SK-N-SH treated with all-trans-retinoic acid at 6 μM for 48 hours (cell line): ENCODE measurements at regions not wholly inside any gene's neighbourhood (a gene's known extent, or its start where the extent isn't known, plus 50 kb on each side); places are given as distances from the start of the nearest gene placed in this dataset.

Experiments
- ATAC-seq: fragments of 200-7000 bp; cut with Tn5 transposase; 3 replicates; pipeline ENCODE4 v1.9.1; 2020; ENCODE audit warnings: mild to moderate bottlenecking, moderate library complexity
- ARNTL ChIP-seq: fragments of 450-650 bp; formaldehyde crosslinking; IDR thresholded peaks from 2 replicates; pipeline ENCODE4 v1.5.0; 2020; ENCODE audit warnings: low read depth, mild to moderate bottlenecking, moderate library complexity, borderline replicate concordance
- BACH2 ChIP-seq: fragments of 250-450 bp; sonication (Bioruptor Pico); IDR thresholded peaks from 2 replicates; pipeline ENCODE4 v1.9.0; 2021; ENCODE audit warnings: mild to moderate bottlenecking, borderline replicate concordance
- CREB5 ChIP-seq: fragments of 250-450 bp; sonication (Bioruptor Pico); IDR thresholded peaks from 2 replicates; pipeline ENCODE4 v1.5.1; 2020; ENCODE audit warnings: low read depth, mild to moderate bottlenecking, moderate library complexity
- CSDC2 ChIP-seq: fragments of 250-450 bp; sonication (Bioruptor Pico); IDR thresholded peaks from 2 replicates; pipeline ENCODE4 v1.5.0; 2020; ENCODE audit warnings: mild to moderate bottlenecking, moderate library complexity
- CSRNP3 ChIP-seq: fragments of 250-450 bp; sonication (Bioruptor Pico); IDR thresholded peaks from 2 replicates; pipeline ENCODE4 v1.5.1; 2021; ENCODE audit warnings: mild to moderate bottlenecking, moderate library complexity
- ESRRG ChIP-seq: fragments of 250-450 bp; sonication (Bioruptor Pico); IDR thresholded peaks from 2 replicates; pipeline ENCODE4 v1.6.1; 2021; ENCODE audit warnings: mild to moderate bottlenecking
- GLIS3 ChIP-seq: fragments of 250-450 bp; sonication (Bioruptor Pico); IDR thresholded peaks from 2 replicates; pipeline ENCODE4 v1.5.0; 2020; ENCODE audit warnings: mild to moderate bottlenecking, moderate library complexity
- ISL1 ChIP-seq: fragments of 250-450 bp; sonication (Bioruptor Pico); IDR thresholded peaks from 2 replicates; pipeline ENCODE4 v2.1.2; 2022; ENCODE audit warnings: mild to moderate bottlenecking, moderate library complexity
- OSR1 ChIP-seq: fragments of 250-450 bp; sonication (Bioruptor Pico); IDR thresholded peaks from 2 replicates; pipeline ENCODE4 v1.8.0; 2022; ENCODE audit warnings: moderate library complexity, mild to moderate bottlenecking, inconsistent platforms
- PATZ1 ChIP-seq: fragments of 250-450 bp; sonication (Bioruptor Pico); IDR thresholded peaks from 2 replicates; pipeline ENCODE4 v1.8.0; 2020; ENCODE audit warnings: mild to moderate bottlenecking, moderate library complexity, borderline replicate concordance
- POU6F1 ChIP-seq: fragments of 250-450 bp; sonication (Bioruptor Pico); IDR thresholded peaks from 2 replicates; pipeline ENCODE4 v1.8.0; 2021; ENCODE audit warnings: low read depth, mild to moderate bottlenecking, moderate library complexity, borderline replicate concordance
- PPARA ChIP-seq: fragments of 250-450 bp; sonication (Bioruptor Pico); IDR thresholded peaks from 2 replicates; pipeline ENCODE4 v1.5.0; 2020; ENCODE audit warnings: mild to moderate bottlenecking, borderline replicate concordance
- RARB ChIP-seq: fragments of 250-450 bp; sonication (Bioruptor Pico); IDR thresholded peaks from 2 replicates; pipeline ENCODE4 v1.8.0; 2021; ENCODE audit warnings: mild to moderate bottlenecking, moderate library complexity
- SNAI2 ChIP-seq: fragments of 250-450 bp; sonication (Bioruptor Pico); IDR thresholded peaks from 2 replicates; pipeline ENCODE4 v1.5.0; 2020; ENCODE audit warnings: mild to moderate bottlenecking, moderate library complexity
- TCF4 ChIP-seq: fragments of 250-450 bp; sonication (Bioruptor Pico); IDR thresholded peaks from 2 replicates; pipeline ENCODE4 v1.8.0; 2021; ENCODE audit warnings: mild to moderate bottlenecking, moderate library complexity, borderline replicate concordance
- TOX ChIP-seq: fragments of 250-450 bp; sonication (Bioruptor Pico); IDR thresholded peaks from 2 replicates; pipeline ENCODE4 v1.8.0; 2021; ENCODE audit warnings: mild to moderate bottlenecking, moderate library complexity, borderline replicate concordance
- TSHZ2 ChIP-seq: fragments of 250-450 bp; sonication (Bioruptor Pico); IDR thresholded peaks from 2 replicates; pipeline ENCODE4 v1.5.0; 2020; ENCODE audit warnings: mild to moderate bottlenecking, moderate library complexity
- ZC3H10 ChIP-seq: fragments of 250-450 bp; sonication (Bioruptor Pico); IDR thresholded peaks from 2 replicates; pipeline ENCODE4 v1.5.1; 2021; ENCODE audit warnings: mild to moderate bottlenecking, moderate library complexity
- ZFP3 ChIP-seq: fragments of 250-450 bp; sonication (Bioruptor Pico); IDR thresholded peaks from 2 replicates; pipeline ENCODE4 v1.5.0; 2020; ENCODE audit warnings: mild to moderate bottlenecking, moderate library complexity
- ZFP30 ChIP-seq: fragments of 450-650 bp; formaldehyde crosslinking; IDR thresholded peaks from 2 replicates; pipeline ENCODE4 v1.5.0; 2022; ENCODE audit warnings: mild to moderate bottlenecking, moderate library complexity
- ZNF8 ChIP-seq: fragments of 450-650 bp; formaldehyde crosslinking; IDR thresholded peaks from 2 replicates; pipeline ENCODE4 v1.5.0; 2020; ENCODE audit warnings: mild to moderate bottlenecking, moderate library complexity

GRCh38 chr2:81181845-81182244 is 877.3 kb upstream of the LRRTM1 start:
- no peak for ATAC-seq
- TF ChIP-seq RARB (CRISPR knock-in tag) (no peak), ZFP30 (CRISPR knock-in tag) (no peak), CREB5 (CRISPR knock-in tag) (no peak), ARNTL (CRISPR knock-in tag) (no peak), POU6F1 (CRISPR knock-in tag) (no peak), ZFP3 (CRISPR knock-in tag) (no peak), TSHZ2 (CRISPR knock-in tag) (no peak), ZNF8 (CRISPR knock-in tag) (no peak)

- TF ChIP-seq PPARA (CRISPR knock-in tag) = no peak
- TF ChIP-seq ZNF8 (CRISPR knock-in tag) = no peak
- TF ChIP-seq, all 23 proteins: peak for 0
- ATAC-seq = no peak
Measured at GRCh38 chr2:81171447-81171846, 866.9 kb upstream of the LRRTM1 start.

GRCh38 chr2:81163583-81163982 is 859.0 kb upstream of the LRRTM1 start:
- no peak for TF ChIP-seq PATZ1 (CRISPR knock-in tag)
- no peak for TF ChIP-seq PPARA (CRISPR knock-in tag)
- no peak for TF ChIP-seq BACH2 (CRISPR knock-in tag)
- TF ChIP-seq GLIS3 (CRISPR knock-in tag) = no peak
- no peak for TF ChIP-seq ARNTL (CRISPR knock-in tag)
- no peak for TF ChIP-seq TOX
- no peak for TF ChIP-seq ISL1 (CRISPR knock-in tag)
- TF ChIP-seq TCF4 (CRISPR knock-in tag) = no peak
- TF ChIP-seq OSR1 = no peak
- no peak for TF ChIP-seq CSDC2
- no peak for TF ChIP-seq SNAI2 (CRISPR knock-in tag)
- no peak for TF ChIP-seq ESRRG (CRISPR knock-in tag)
- TF ChIP-seq TSHZ2 (CRISPR knock-in tag) = no peak
- no peak for TF ChIP-seq POU6F1 (CRISPR knock-in tag)
- TF ChIP-seq ZC3H10 (CRISPR knock-in tag) = no peak
- no peak for TF ChIP-seq RARB (CRISPR knock-in tag)
- TF ChIP-seq CSRNP3 = no peak
- TF ChIP-seq ZFP3 (CRISPR knock-in tag) = no peak
- no peak for ATAC-seq
